ENCODE measurements at regions not wholly inside any gene's neighbourhood (a gene's known extent, or its start where the extent isn't known, plus 50 kb on each side); places are given as distances from the start of the nearest gene placed in this dataset.

DNA sequence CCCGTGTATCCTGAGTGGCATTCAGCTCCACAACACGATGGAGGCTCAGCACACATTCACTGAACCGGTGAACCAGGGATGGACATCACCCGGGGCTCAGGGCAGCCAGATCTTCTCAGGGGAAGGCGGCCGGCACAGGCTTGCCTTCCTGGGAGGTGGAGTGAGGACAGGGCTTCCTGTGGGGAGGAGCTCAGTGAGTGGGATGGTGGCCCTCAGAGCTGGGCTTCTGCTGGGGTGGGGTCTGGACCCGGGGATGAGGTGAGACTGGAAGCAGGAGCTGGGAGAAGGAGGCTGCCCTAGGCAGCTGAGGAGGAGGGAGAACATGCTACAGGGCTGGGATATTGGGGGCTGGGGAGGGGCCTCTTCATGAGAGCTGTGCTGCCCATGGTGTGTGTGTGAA lies 58.5 kb upstream of the PRR23E start:
- Histone ChIP-seq H3K4me3 (ENCODE audit: low read depth, low read length) (no peak overlapping the region), H3K36me3 (ENCODE audit: control insufficient read depth, insufficient read depth, low read length) (no peaks in the 10 kb centered on the region), H3K27me3 (ENCODE audit: control insufficient read depth, insufficient read depth, low read length) (peaks cover 55% of the 10 kb centered on the region)
- no peak for DNase-seq (ENCODE audit: low read depth)
- TF ChIP-seq, protein P1, sequence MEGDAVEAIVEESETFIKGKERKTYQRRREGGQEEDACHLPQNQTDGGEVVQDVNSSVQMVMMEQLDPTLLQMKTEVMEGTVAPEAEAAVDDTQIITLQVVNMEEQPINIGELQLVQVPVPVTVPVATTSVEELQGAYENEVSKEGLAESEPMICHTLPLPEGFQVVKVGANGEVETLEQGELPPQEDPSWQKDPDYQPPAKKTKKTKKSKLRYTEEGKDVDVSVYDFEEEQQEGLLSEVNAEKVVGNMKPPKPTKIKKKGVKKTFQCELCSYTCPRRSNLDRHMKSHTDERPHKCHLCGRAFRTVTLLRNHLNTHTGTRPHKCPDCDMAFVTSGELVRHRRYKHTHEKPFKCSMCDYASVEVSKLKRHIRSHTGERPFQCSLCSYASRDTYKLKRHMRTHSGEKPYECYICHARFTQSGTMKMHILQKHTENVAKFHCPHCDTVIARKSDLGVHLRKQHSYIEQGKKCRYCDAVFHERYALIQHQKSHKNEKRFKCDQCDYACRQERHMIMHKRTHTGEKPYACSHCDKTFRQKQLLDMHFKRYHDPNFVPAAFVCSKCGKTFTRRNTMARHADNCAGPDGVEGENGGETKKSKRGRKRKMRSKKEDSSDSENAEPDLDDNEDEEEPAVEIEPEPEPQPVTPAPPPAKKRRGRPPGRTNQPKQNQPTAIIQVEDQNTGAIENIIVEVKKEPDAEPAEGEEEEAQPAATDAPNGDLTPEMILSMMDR (IDR thresholded peaks at IDR 0.05; ENCODE audit: insufficient read depth, low read length, poor library complexity, severe bottlenecking): no peak

DNA sequence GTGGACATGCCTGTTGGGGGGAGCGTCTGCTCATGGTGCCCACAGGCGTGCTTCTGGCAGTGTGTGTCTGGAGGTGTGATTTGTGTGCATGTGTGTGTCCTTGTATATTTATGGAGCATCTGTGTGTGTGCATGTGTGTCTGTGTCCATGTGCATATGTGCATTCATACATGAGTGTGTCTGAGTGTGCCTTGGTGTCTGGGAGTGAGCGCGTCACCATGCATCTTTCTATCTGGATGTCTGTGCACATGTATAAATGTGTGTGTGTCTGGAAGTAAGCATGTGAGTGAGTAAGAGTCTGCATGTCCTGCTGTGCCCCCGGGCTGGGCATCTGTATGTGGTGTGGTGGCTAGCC lies 58.1 kb upstream of the PRR23E start:
- no peak overlapping the region for H3K4me3 ChIP-seq (ENCODE audit: low read depth, low read length)
- DNase-seq (ENCODE audit: low read depth): no peak
- no peaks in the 10 kb centered on the region for H3K36me3 ChIP-seq (ENCODE audit: control insufficient read depth, insufficient read depth, low read length)
- TF ChIP-seq, protein P1 (IDR thresholded peaks at IDR 0.05; ENCODE audit: insufficient read depth, low read length, poor library complexity, severe bottlenecking): no peak
- peaks cover 55% of the 10 kb centered on the region for H3K27me3 ChIP-seq (ENCODE audit: control insufficient read depth, insufficient read depth, low read length)

DNA sequence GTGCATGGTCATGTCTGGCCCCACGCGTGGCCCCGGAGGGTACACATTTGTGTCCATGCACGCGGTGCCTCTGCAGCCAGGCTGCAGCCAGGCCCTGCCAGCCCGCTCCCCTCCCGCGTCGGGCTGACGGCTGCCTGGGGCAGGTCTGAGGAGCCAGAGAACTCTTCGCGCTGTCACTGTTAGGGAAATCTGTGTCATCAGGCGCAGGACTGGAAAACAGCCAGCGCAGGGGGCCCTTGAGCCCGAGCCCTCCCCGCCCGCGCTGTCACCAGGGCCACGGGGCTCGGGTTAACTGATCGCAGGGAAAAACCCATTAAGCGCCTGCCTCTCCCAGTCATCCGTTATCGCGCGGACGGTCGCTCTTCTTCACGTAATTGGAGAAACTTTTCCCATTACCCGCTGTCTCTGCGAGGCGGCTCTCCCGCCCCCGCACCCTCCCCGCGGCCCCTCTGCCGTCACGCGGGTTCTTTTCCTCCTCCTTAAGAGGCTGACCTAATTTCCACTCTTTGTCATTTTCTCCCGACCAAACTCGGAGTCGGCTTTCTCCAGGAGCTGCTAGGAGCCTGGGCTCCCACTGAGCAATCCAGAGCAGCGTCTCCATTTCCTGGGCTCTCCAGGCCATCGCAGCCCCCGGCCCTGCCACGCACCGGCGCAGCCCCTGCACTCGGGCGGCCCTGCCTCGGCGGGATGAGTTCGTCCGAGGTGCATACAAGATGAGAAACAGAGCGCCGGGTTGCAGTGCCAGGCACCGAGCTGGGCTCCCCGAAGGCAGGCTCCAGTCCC lies 57.5 kb upstream of the PRR23E start:
- TF ChIP-seq, protein P1 (IDR thresholded peaks at IDR 0.05; ENCODE audit: insufficient read depth, low read length, poor library complexity, severe bottlenecking): no peak
- peaks cover 55% of the 10 kb centered on the region for H3K27me3 ChIP-seq (ENCODE audit: control insufficient read depth, insufficient read depth, low read length)
- no peaks in the 10 kb centered on the region for H3K36me3 ChIP-seq (ENCODE audit: control insufficient read depth, insufficient read depth, low read length)
- DNase-seq (ENCODE audit: low read depth): no peak
- no peak overlapping the region for H3K4me3 ChIP-seq (ENCODE audit: low read depth, low read length)

DNA sequence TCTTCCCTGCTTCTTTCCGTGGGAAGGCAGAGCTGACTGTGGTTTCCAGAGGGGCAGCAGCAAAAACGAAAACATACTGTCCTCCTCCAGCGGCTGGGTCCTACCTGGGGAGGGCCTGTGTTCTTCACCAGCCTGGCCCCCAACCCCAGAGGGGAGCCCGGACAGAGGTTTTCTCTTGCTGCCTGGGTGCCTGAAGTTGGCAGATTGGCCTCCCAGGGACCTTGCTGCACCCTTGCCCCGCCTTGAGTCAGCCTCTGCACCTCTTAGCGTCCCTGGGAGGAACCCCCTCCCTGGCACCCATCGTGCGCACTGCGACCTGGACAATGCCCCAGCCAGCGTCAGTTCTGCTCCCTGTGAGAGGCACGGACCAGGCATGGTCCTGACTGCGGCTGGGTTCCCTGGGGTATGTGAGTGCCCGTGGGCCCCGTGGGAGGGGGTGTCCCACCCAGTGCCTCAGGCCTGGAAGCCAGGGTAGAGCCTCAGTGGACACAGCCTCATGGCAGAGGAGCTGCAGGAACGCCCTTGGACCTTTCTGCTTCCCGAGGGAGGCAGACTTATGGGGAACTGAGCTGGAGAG lies 56.8 kb upstream of the PRR23E start:
- Histone ChIP-seq H3K27me3 (ENCODE audit: control insufficient read depth, insufficient read depth, low read length) (peaks cover 55% of the 10 kb centered on the region), H3K4me3 (ENCODE audit: low read depth, low read length) (no peak overlapping the region), H3K36me3 (ENCODE audit: control insufficient read depth, insufficient read depth, low read length) (no peaks in the 10 kb centered on the region)
- TF ChIP-seq, protein P1 (IDR thresholded peaks at IDR 0.05; ENCODE audit: insufficient read depth, low read length, poor library complexity, severe bottlenecking): no peak
- no peak for DNase-seq (ENCODE audit: low read depth)

DNA sequence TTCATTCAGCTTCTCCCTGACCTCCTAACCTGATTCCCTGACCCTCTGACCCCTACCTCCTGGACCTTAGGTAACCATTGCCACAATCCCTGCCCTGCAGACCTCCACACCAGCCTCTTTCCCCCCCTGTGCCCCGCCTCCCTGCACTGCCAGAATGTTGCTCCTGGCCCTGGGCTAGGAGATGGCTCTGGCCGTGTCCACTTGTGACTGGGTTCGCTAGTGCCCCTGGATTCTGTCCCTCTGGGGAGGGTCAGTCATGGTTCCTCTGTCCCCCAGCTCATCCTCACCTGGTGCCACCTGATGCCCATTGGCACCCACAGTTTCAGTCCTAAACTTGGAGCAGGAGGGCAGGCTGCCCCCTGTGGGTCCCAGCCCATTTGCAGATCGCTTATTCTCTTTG lies 56.2 kb upstream of the PRR23E start:
- Histone ChIP-seq H3K36me3 (ENCODE audit: control insufficient read depth, insufficient read depth, low read length) (no peaks in the 10 kb centered on the region), H3K27me3 (ENCODE audit: control insufficient read depth, insufficient read depth, low read length) (peaks cover 55% of the 10 kb centered on the region), H3K4me3 (ENCODE audit: low read depth, low read length) (no peak overlapping the region)
- DNase-seq (ENCODE audit: low read depth): no peak
- TF ChIP-seq, protein P1 (IDR thresholded peaks at IDR 0.05; ENCODE audit: insufficient read depth, low read length, poor library complexity, severe bottlenecking): no peak

DNA sequence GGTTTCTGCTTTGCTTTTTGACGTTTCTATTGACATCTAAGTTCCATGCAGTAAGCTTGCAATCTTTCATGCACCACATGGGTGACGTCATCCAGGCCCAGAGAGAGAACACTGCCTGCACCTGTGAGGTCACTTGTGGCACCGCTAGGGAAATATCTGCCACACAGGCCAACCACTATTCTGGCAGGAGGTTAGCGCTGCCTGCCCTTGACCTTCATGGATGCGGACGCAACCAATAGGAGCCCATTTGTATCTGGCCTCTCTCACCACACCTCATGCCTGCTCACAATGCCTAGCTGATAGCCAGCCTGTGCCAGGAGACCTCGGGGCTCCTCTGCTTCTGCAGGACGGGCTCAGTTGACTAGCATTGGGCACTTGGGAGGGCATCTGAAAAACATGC lies 55.8 kb upstream of the PRR23E start:
- H3K4me3 ChIP-seq (ENCODE audit: low read depth, low read length): no peak overlapping the region
- no peak for DNase-seq (ENCODE audit: low read depth)
- TF ChIP-seq, protein P1 (IDR thresholded peaks at IDR 0.05; ENCODE audit: insufficient read depth, low read length, poor library complexity, severe bottlenecking): no peak
- peaks cover 53% of the 10 kb centered on the region for H3K27me3 ChIP-seq (ENCODE audit: control insufficient read depth, insufficient read depth, low read length)
- H3K36me3 ChIP-seq (ENCODE audit: control insufficient read depth, insufficient read depth, low read length): no peaks in the 10 kb centered on the region

All from kidney epithelial cell (primary cell).